ENCODE measurements at regions not wholly inside any gene's neighbourhood (a gene's known extent, or its start where the extent isn't known, plus 50 kb on each side); places are given as distances from the start of the nearest gene placed in this dataset.
"Not testable (repeated sequence)": the region's sequence is repeated elsewhere in the genome, so short reads cannot be mapped to it uniquely, and the experiment has no call there.

DNA sequence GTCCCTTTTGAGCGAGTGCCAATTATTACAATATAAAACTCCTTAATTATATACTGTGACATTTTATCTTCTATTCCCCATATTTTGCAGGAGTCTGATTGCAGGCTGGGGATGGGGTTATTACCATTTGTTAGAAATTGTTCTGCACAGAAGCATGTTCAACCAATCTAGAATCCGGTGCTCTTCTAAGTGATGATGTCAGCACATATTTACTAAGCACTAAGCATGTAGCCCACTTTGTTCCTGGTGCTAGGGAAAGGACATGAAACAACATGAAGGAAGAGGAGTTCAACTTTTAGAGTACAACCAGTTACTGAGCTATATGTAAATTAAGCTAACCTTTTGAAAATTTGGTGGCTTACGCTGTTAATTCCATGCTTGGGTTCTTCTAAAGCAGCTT, 52.8 kb upstream of the IL1RAPL2 start:
- no peak for DNase-seq (ENCODE audit: low read depth in 2 of 2)

DNA sequence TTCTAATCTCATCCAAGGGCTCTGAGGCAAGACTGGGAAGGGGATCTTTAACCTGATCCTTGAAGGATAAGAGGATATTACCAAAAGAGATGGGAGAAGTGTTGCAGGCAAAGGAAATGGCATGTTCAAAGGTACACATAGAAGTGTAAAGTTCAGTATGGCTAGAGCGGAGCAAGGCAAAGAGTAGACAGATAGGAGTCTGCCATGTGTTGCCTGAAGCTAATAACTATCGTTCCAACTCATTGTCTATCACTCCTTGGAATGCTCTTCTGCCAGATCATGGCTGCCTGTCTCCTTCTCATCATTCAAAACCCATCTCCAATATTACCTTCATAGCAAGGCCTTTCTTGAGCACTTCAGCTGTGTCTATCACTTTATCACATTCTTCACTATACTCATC, 55.2 kb upstream of the IL1RAPL2 start:
- no peak for DNase-seq (ENCODE audit: low read depth in 2 of 2)

DNA sequence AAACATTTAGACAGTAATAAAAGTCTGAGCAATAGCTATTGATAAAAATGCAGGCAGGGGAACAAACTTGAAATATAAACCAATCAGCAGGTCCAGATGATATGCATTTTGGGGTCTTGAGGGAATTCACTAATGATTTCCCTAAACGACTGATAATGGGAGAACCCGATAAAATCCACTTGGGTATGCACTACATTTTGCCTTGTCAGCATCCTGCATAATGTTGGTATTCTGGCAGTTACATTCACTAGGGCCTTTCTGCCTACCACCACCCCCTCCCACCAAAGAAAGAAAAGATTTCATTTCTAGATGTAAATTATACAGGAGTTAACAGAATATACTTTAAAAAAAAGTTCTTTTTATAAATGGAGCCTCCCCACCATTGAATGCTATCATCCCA, 63.5 kb upstream of the IL1RAPL2 start:
- no peak for DNase-seq (ENCODE audit: low read depth in 2 of 2)

DNA sequence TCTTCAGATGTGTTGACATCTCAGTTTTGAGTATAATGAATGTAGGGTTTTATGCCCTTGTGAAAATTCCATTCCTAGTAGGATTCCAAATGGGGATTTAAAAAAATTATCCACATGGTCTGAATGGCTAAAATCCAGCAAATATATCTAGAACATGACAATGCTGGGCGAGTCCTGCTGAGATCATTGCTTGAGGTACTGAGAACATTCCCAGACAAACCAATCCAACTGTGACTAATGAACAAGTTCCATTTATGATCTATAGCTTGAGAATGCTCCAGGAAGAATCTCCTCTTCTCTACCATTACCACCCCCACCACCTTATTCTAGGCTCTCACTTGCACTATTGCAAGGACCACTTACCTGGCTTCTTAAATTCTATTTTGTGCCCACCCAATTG, 77.2 kb upstream of the IL1RAPL2 start:
- no peak for DNase-seq (ENCODE audit: low read depth in 2 of 2)

DNA sequence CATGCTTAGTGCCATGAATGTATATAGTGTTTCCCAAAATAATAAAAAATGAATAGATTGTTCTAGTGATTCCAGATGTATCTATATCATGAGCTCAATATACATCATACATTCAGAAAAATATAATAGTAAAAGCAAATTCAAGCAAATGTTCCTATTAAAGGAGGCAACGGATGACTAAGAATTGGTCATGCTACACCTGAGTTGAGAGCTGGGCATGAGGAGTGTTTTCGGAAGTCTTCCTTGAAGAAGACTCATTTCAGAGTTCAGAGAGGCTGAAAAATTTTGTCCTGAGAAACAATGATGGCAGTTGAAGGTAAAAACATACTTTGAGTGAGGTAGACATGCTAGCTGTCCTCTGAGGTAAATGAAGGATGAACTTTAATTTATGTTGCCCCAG, 79.3 kb upstream of the IL1RAPL2 start:
- no peak for DNase-seq (ENCODE audit: low read depth in 2 of 2)

DNA sequence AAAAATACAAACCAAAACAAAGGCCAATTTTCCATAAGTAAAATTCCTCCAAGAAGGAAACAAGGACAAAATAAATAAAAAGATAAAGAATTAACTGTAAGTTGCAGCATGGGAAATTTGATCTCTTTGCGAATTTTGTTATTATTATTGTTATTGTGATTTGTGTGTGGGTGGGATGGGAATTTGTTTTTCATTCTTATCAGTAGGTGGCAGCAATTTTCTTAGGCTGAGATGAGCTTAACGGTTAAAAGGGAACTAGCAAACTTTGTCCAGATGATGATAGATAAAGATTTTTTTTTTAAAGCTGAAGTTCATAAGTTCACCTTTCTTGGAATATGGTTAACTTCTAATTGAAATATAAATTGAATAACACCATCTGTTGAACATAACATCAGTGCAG, 83.2 kb upstream of the IL1RAPL2 start:
- DNase-seq (ENCODE audit: low read depth in 2 of 2) = no peak

DNA sequence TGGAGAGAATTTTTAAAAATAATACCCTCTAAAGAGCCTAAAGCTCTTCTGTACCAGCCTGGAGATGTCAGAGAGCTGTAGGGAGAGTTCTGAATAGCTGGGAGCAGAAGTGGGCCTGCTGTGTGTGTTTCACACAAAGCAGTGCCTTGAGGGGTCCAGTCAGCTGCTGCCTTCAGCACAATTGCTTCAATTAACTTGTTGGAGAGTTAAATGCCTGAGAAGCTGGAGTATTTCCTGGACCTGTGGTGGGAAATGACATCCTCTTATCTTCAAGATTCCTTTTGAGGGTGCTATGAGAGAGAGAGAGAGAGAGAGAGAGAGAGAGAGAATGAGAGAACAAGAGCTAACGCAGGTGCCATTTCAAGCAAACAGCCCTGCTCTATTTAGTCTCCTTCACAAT, 96.2 kb upstream of the IL1RAPL2 start:
- no peak for DNase-seq (ENCODE audit: low read depth in 2 of 2)

DNA sequence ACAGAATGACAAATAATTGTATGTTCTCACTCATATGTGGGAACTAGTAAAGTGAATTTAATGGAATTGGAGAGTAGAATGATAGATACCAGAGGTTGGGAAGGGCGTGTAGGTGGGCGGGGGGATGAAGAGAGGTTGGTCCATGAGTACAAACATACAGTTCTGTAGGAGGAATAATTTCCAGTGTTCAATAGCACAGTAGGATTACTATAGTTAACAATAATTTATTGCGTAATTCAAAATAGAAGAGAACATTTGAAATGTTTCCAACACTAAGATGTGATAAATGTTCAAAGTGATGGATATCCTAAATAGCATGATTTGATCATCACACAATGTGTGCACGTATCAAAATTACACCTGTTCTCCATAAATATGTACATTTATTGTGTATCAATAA, 106.2 kb upstream of the IL1RAPL2 start:
- no peak for DNase-seq (ENCODE audit: low read depth in 2 of 2)

DNA sequence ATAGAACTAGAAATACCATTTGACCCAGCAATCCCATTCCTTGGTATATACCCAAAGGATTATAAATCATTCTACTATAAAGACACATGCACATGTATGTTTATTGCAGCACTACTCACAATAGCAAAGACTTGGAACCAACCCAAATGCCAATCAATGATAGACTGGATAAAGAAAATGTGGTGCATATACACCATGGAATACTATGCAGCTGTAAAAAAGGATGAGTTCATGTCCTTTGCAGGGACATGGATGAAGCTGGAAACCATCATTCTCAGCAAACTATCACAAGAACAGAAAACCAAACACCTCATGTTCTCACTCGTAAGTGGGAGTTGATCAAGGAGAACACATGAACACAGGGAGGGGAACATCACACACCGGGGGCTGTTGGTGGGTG, 108.9 kb upstream of the IL1RAPL2 start:
- DNase-seq (ENCODE audit: low read depth in 2 of 2) = not testable (repeated sequence)

DNA sequence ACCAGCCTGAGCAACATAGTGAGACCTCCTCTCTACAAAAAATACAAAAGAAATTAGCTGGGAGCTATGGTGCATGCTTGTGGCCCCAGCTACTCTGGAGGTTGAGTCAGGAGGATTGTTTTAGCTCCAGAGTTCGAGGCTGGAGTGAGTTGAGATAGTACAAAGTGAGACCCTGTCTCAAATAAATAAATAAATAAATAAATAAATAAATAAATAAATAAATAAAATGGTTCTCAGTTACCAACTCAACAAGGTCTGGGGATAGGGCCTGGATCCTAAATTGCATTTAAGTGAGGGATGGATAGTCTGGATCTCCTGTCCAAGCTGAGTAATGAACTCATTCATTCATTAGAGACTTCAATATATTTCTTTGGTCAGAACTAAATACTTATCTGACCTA, 115.7 kb upstream of the IL1RAPL2 start:
- DNase-seq (ENCODE audit: low read depth in 2 of 2) = no peak

DNA sequence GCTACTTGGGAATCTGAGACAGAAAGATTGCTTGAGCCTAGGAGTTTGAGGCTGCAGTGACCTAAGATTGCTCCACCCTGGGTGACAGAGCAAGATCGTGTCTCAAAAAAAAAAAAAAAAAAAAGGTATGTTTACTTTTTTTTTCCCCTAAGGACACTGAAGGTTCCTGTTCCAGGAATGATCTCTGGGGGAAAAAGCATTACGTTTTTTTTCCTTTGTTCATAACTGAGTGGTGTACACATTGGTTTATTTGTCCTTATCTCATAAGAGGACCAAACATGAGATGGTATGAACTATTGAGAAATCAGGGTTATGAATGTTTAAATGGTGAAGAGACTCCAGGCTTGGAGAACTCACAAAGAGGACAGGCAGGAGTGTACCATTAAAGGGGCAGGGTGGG, 120.4 kb upstream of the IL1RAPL2 start:
- no peak for DNase-seq (ENCODE audit: low read depth in 2 of 2)

DNA sequence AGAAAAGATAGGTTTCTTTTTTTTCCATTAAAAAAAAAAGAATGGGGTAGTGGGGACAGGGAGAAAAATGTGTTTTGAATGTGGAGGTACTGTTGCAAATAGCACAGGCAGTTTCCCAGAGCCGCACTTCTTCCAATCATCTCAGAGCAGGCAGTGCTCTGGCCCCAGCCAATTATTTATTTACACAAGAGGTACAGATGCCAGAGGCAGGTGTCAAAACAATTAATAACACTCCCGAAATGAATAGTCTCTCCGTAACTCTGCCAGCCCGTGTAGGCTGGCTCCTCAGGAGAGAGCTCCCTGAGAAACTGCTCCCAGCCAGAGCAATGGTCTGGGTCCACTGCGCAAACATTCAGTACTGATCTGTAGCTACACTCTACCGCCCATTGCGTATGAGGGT, 130.8 kb upstream of the IL1RAPL2 start:
- DNase-seq (ENCODE audit: low read depth in 2 of 2) = no peak

DNA sequence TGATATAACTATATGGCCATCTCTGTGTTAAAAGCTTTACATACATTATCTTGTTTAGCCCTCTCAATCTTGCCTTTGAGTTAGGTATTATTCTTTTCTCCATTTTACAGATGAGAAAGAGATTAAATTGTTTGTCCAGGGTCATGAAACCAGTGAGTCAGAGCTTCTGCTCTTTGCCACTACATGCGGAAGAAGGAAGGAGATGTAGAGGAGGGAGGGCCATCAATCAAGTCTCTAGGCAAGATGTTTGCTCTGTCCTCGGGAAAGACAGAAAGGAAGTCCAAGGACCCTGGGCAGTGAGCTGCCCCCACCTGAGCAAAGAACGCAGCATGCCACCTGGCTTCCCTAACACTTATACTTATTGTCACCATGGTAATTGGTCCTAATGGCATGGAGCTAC, 133.7 kb upstream of the IL1RAPL2 start:
- DNase-seq (ENCODE audit: low read depth in 2 of 2) = no peak

DNA sequence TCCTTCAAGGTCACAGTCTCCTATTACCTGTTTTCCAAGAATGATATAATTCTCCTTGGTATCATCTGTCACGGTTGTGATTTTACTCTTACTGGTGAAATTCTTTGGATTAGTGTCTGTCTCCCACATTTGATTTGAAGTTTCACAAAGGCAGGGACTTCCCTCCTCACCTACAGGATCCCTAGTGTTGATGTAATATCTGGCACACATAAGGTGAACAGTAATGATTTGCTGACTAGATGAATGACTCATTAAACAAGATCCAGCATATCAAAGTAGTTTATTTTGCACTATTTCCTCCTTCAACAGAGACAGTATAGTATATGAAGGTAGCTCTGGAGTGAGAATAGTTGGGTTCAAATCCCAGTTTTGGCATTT, 135.3 kb upstream of the IL1RAPL2 start:
- DNase-seq (ENCODE audit: low read depth in 2 of 2) = no peak

DNA sequence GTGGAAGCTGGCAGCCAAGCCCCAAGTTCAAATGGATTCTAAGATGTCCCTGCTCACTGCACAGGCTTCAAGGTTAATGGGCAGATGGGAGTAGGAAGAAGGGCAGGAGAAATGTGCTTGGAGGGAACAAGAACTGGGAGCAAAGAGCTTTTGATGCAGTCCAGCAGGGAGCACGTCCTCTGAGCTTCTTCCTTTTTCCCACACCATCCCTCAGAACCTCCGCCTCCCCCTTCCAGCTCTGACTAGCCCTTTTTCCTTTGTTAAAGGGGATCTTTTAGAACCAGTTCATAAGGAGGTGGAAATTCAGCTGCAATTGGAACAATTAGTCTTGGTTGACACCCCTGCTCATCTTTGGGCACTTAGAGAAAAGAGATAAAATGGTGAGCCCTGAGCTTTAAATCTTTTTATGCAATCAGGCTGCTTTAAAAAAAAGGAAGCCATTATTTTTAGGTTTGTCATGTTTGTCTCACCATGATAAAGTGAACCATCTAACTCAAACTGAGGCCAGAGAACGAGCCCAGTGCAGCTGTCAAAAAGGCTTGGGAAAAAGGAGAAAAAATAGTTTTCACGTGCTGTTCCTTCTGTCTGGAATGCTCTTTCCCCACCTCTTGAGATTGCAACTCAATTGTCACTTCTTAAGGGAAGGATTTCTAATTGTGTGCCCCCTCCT, 135.8 kb upstream of the IL1RAPL2 start:
- DNase-seq (ENCODE audit: low read depth in 2 of 2) = no peak

DNA sequence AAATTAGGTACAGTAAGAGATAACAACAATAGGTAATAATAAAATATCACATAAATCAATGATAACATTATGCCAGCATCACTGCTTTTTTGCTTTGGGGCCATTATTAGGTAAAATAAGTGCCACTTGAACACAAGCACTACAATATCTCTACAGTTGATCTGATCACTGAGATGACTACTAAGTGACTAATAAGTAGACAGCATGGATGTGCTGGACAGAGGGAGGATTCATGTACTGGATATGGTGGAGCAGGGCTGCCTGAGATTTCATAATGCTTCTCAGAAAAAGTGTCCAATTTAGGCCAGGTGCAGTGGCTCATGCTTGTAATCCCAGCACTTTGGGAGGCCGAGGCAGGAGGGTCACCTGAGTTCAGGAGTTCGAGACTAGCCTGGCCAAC, 137.8 kb upstream of the IL1RAPL2 start:
- DNase-seq (ENCODE audit: low read depth in 2 of 2) = no peak

DNA sequence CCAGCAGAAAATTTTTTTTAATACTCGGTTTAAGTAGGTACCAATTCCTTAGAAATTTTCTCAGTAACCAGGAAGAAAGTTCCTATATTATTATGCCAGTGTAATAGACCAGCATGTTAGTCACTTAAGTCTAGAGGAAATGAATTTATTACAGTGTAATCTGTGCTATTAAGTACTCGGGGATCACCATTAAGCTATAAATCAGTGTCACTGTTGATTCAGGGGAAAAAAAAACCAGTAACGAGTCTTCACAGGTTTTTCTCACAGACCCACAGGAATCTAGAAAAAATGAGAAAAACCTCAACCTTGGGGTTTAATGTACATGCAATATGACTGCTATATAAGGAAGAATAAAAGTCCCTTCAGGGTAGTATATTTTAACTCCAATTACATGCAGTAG, 138.3 kb upstream of the IL1RAPL2 start:
- no peak for DNase-seq (ENCODE audit: low read depth in 2 of 2)

DNA sequence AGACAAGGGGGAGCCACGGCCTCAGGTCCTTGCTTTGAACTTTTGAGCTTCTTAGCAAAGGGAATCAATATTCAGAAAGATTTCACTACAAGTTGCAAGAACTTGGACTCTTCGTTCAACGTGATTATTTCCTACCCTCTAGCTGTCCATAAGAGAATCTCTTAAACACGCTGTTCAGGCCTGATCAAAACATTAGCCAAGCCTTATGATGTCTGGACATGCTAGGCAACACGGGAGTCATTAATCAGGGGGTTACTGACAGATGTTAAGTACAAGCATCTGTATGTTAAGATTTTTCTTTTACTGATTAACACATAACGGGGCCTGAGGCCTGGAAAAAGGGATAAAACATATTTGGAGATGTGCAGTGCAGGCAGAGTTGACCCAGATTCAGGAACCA, 138.9 kb upstream of the IL1RAPL2 start:
- no peak for DNase-seq (ENCODE audit: low read depth in 2 of 2)

DNA sequence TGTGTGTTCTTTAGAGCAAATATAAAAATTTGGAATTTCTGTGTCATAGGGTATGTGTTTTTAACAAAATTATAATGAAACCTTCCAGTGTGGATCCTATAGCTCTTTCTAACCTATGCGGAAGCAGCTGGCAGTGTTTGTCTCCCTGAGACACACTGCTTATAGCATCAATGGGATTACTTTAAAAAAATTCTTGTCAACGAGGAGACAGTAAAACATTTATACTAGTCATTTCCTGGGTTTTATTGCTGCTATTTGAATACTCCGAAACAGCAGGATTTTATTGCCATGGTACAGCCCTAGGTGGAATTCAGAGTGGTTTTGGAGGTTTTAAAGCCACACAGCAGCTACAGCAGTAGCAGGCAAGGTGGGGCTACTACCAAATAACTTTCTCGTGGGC, 145.1 kb upstream of the IL1RAPL2 start:
- no peak for DNase-seq (ENCODE audit: low read depth in 2 of 2)

DNA sequence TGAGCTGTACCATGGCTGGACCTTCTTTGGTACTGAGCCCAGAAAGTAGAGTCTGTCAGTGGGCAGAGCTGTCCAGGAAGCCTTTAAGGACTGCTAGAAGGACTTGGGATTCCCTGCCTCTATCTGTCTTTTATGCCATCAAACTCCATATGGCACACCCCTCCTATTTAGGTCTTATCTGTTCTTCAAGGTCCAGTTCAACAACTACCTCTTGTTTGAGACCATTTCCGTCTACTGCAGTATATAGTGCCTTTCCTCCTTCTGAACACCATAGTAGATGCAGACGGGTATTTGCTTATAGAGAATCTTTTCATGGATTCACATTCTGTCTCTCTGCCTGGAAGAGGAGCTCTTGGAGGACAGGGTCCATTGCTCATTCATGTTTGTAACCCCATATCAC, 146.1 kb upstream of the IL1RAPL2 start:
- DNase-seq (ENCODE audit: low read depth in 2 of 2) = no peak

DNA sequence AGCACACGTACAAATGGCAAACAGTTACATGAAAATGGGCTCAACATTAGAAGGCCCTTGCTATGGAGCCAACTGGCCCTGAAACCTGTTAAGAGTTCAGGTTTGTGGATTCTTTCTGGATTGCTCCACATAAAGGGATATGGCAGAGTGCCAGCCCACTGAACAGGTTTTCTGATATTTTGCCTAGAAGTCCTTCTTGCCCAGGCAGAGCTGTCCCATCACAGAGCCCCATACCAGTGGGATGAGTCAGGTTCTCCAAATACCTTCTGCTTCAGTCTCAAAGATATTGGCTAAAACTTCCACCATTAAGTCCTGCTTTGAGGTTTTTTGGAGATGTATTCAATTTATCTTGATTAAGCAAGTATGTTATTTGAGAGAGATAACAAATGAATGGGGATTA, 146.8 kb upstream of the IL1RAPL2 start:
- DNase-seq (ENCODE audit: low read depth in 2 of 2) = no peak

DNA sequence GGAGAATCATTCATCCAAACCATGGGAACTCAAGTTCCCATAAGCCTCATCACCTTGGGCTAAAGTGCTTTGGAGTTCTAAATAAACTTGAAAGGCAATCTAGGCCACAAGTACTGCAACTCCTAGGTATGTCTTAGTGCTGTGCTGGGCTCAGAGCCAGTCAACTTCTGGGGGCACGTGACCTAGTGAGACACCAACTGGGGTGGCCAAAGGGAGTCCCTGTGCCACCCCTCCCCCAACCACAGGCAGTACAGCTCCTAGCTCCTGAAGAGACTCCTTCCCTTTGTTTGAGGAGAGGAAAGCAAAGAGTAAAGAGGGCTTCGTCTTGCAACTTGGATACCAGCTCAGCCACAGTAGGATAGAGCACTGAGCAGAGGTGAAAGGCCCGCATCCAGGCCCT, 154.2 kb upstream of the IL1RAPL2 start:
- DNase-seq (ENCODE audit: low read depth in 2 of 2) = no peak

DNA sequence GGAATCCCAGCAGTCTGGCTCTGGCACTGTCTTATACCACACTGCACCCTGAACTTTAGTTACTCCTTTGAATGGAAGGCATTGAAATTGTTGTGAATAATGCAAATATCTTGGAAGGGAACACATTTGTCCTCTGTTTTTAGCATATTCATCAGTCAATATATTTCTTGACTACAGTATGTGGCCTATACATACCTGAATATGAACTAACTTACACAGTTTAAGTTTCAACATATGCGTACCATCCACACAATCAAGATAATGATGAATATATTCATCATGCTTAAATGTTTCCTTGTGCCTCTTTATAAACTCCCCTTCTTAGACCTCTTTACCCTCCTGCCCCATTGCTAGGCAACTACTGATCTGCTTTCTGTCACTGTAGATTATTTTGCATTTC, 145.7 kb upstream of the ESX1 start:
- no peak for DNase-seq (ENCODE audit: low read depth in 2 of 2)

DNA sequence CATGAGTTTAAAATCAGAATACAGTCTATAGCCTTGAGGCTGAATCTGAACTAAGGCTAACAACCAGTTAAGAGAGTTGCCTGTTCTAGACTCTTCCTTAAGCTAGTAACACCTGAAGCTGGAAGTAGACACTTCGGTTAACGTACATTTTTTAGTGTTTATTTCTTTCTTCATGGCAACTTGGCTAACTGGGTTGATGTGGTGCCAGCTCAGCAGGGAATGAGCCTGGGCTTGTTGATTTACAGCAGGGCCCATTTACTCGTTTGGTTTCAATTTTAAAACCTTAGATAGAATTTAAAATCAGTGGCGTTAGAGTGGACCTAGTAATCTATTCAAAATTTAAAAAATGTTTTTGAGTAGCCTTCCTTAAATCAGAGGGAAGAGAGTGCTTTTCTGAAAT, 137.6 kb upstream of the ESX1 start:
- DNase-seq (ENCODE audit: low read depth in 2 of 2) = no peak

DNA sequence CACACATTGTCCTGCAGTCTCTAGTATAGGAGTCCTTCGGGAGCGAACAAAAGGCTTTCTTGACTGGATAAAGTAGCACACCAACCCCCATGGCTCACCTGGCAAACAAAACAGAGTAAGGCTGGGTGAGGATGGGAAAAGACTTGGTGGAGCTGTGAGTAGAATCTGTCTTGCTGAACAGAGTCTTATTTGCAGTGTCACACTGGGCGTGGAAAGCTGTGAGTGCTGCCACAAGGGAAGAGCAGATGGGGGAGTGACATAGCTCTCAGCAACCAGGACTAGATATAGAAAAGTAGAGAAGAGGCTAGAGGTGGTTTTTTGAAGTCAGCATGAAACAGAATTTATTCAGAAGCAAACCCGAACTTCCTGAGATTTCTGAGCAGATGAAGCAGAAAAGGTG, 137.2 kb upstream of the ESX1 start:
- no peak for DNase-seq (ENCODE audit: low read depth in 2 of 2)
